Gastroesophageal sphincter (tissue), 3 donors: ENCODE measurements at regions not wholly inside any gene's neighbourhood (a gene's known extent, or its start where the extent isn't known, plus 50 kb on each side); places are given as distances from the start of the nearest gene placed in this dataset.

Source experiments
- POLR2A ChIP-seq, 2 donors: fragments of 450-650 bp; IDR thresholded peaks; one replicate each; pipeline ENCODE4 v1.6.1; 2017; ENCODE audit warnings: antibody characterized with exemption in 2 of 2, mild to moderate bottlenecking in 2 of 2, moderate library complexity in 1 of 2
- TF ChIP-seq, protein P1 (sequence below), 4 experiments: fragments of 200-600 bp in 2 of 4; fragments of 450-650 bp in 2 of 4; sonication (generic) in 1 of 4; IDR thresholded peaks; one replicate each; pipeline ENCODE4 v1.5.1; 2017 to 2019; ENCODE audit warnings: antibody characterized with exemption in 4 of 4, mild to moderate bottlenecking in 2 of 4, moderate library complexity in 2 of 4

DNA sequence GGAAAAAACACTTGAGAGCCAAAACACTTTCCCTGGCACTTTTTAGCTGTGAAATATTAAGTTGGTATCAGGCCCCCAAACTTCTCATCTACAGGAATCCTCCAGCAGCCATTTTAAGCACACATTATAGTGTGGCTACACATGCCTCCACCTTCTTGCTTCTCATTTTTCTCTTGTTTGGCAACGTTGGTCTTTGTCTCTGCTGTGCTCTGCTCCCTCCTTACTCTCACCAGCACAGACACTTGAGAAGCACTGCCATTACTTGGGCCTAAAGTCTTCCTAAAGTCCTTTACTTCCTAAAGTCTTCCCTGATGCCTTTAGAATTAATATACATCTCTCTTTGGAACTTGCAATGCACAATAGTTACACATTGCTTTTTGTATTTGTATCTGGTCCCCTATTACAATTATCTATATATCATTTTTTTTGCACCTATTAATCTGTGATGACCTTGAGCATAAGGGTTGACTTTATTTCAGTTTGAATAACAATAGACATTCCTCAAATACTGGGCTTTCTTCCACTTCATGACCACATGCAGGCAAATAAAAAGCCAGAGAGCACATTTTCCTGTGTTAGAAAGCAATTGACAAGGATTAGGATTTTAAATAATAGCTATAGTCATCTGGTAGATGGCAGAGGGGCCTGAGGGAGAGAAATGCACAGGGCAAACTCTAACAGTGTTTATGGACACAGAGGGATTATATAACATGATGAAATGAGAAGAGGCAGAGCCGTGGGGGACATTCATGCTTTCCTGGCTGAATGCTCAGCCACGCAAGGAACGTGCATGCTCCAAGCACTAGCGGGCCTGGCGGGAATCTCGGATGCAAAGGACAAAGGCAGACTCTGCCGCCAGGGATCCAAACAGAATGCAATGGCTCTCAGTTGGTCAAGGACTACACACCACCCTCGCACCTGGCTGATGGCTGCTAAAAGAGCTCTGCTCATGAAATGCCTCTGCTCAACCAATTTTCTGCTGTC is 99.3 kb downstream of the CDC14C start:
- TF ChIP-seq, protein P1, sequence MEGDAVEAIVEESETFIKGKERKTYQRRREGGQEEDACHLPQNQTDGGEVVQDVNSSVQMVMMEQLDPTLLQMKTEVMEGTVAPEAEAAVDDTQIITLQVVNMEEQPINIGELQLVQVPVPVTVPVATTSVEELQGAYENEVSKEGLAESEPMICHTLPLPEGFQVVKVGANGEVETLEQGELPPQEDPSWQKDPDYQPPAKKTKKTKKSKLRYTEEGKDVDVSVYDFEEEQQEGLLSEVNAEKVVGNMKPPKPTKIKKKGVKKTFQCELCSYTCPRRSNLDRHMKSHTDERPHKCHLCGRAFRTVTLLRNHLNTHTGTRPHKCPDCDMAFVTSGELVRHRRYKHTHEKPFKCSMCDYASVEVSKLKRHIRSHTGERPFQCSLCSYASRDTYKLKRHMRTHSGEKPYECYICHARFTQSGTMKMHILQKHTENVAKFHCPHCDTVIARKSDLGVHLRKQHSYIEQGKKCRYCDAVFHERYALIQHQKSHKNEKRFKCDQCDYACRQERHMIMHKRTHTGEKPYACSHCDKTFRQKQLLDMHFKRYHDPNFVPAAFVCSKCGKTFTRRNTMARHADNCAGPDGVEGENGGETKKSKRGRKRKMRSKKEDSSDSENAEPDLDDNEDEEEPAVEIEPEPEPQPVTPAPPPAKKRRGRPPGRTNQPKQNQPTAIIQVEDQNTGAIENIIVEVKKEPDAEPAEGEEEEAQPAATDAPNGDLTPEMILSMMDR (IDR thresholded peaks at IDR 0.05), result no peak
- TF ChIP-seq POLR2A (IDR thresholded peaks at IDR 0.05), result no peak
